ENCODE measurements at regions not wholly inside any gene's neighbourhood (a gene's known extent, or its start where the extent isn't known, plus 50 kb on each side); places are given as distances from the start of the nearest gene placed in this dataset.
A peak's percentile ranks its signal among the peaks of the same experiment; 100 is the strongest.
"Not testable (repeated sequence)": the region's sequence is repeated elsewhere in the genome, so short reads cannot be mapped to it uniquely, and the experiment has no call there.

DNA sequence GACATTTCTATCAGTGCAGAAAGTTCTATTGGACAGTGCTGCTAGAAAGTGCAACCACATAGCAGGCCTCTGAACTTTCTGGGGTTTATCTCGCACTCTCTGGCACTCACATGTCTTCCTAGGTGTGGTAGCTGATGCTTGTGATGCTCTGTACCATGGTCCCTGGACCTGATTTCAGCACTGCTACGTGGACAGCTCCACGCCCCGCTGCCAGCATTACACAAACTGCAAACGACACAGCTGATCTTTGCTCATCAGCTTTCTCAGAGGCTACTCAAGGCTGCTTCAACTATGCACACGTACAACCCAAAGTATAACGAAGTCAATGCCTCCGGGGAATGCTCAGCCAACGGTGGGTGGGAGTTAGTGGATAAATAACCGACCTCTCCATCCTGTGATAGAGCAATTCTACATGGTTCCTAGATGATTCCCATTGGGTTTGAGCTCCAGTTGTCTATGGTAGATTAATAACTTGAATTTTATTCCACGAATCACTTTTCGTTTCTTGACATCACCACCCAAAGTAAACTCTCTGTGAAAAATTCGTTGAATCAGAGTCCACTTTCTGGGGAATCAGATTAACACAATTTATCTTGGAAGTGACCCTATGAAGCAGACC is 302.5 kb downstream of the ACTR3B start:
- ATAC-seq (no peak), DNase-seq (peak; percentile 22)
- Mint-ChIP-seq H3K4me1 (ENCODE audit: low read depth) (no peaks in the 10 kb centered on the region), H3K27me3 (no peaks in the 10 kb centered on the region), H3K4me3 (no peak overlapping the region), H3K27ac (no peak overlapping the region), H3K9me3 (peaks cover 2% of the 10 kb centered on the region), H3K36me3 (ENCODE audit: low read depth) (no peaks in the 10 kb centered on the region)
- intact Hi-C loops (cut with micrococcal nuclease), result no loop called here
- TF ChIP-seq, protein P1, sequence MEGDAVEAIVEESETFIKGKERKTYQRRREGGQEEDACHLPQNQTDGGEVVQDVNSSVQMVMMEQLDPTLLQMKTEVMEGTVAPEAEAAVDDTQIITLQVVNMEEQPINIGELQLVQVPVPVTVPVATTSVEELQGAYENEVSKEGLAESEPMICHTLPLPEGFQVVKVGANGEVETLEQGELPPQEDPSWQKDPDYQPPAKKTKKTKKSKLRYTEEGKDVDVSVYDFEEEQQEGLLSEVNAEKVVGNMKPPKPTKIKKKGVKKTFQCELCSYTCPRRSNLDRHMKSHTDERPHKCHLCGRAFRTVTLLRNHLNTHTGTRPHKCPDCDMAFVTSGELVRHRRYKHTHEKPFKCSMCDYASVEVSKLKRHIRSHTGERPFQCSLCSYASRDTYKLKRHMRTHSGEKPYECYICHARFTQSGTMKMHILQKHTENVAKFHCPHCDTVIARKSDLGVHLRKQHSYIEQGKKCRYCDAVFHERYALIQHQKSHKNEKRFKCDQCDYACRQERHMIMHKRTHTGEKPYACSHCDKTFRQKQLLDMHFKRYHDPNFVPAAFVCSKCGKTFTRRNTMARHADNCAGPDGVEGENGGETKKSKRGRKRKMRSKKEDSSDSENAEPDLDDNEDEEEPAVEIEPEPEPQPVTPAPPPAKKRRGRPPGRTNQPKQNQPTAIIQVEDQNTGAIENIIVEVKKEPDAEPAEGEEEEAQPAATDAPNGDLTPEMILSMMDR (IDR thresholded peaks at IDR 0.05), result no peak
- ChIA-PET POLR2A (no interaction called here), CTCF (no interaction called here)

DNA sequence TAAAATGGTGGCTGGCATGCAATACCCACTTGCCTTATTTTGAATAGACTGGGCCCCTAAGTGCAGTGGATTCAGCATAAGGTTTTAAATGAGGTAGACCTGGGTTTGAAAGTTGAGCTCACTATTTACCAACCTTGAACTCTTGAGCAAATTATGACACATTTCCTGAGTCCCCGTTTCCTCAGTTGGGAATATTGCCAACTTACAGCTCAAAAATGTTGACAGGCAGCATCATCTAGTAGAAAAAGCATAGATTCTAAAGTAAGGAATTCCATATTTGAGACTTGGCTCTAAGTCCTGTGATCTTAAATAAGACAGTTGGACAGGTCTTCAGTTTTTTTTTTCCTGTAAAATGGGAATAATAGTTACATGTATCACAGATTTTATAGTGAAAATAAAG is 305.5 kb downstream of the ACTR3B start:
- intact Hi-C loops (cut with micrococcal nuclease), result no loop called here
- TF ChIP-seq, protein P1 (IDR thresholded peaks at IDR 0.05), result no peak
- no peaks in the 10 kb centered on the region for H3K4me1 Mint-ChIP-seq (ENCODE audit: low read depth)
- no peaks in the 10 kb centered on the region for H3K36me3 Mint-ChIP-seq (ENCODE audit: low read depth)
- no peak overlapping the region for H3K4me3 Mint-ChIP-seq
- H3K27me3 Mint-ChIP-seq, result no peaks in the 10 kb centered on the region
- ATAC-seq (no peak), DNase-seq (no peak)
- no peak overlapping the region for H3K27ac Mint-ChIP-seq
- ChIA-PET CTCF (no interaction called here), POLR2A (no interaction called here)
- peaks cover 2% of the 10 kb centered on the region for H3K9me3 Mint-ChIP-seq

DNA sequence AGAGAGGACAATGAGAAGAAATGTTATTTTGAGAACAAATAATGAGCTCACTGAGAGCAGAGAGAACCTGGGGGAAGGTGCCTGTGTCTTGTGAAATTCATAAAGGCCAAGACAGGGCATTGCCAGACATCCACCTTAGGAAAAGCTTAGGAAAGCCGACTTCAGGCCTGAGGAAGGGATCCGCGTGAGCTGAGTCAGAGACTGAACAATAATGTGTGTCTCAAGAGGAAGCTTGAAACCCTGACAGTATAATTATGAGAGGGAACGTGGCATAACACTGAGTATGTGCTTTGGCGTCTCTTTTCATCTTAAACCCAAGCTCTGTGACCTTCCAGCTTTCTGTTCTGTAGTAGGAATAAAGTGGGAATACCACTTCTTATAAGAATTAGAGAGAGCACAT is 307.2 kb downstream of the ACTR3B start:
- ChIA-PET POLR2A (no interaction called here), CTCF (no interaction called here)
- Mint-ChIP-seq H3K27me3 (no peaks in the 10 kb centered on the region), H3K9me3 (peaks cover 2% of the 10 kb centered on the region), H3K4me3 (no peak overlapping the region), H3K27ac (no peak overlapping the region), H3K36me3 (ENCODE audit: low read depth) (no peaks in the 10 kb centered on the region), H3K4me1 (ENCODE audit: low read depth) (no peaks in the 10 kb centered on the region)
- TF ChIP-seq, protein P1 (IDR thresholded peaks at IDR 0.05), result no peak
- intact Hi-C loops (cut with micrococcal nuclease), result no loop called here
- no peak for ATAC-seq
- DNase-seq, result no peak

DNA sequence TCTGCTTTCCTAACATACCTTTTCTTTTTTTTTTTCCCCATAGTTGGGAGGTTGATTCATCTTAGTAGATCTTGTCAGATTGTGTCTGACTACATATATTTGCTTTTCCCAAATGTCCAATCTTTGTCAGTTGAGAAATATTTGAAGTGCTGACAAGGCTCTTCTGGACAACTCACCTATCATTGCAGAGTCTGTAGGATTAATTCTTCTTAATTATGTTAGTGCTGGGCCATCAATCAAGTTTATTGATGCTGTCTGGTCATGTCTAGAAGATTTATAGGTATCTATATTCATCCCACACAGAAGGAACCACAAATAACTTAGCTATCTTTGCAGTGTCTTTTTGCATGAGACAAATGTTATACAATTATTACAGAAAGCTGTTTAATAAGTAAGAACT is 310.6 kb downstream of the ACTR3B start:
- CTCF ChIA-PET, result no interaction called here
- ATAC-seq (no peak), DNase-seq (no peak)
- TF ChIP-seq, protein P1 (IDR thresholded peaks at IDR 0.05), result no peak
- Mint-ChIP-seq H3K27ac (no peak overlapping the region), H3K4me1 (ENCODE audit: low read depth) (no peaks in the 10 kb centered on the region), H3K4me3 (no peak overlapping the region), H3K36me3 (ENCODE audit: low read depth) (no peaks in the 10 kb centered on the region), H3K27me3 (no peaks in the 10 kb centered on the region), H3K9me3 (no peaks in the 10 kb centered on the region)
- POLR2A ChIA-PET, result no interaction called here
- intact Hi-C loops (cut with micrococcal nuclease), result no loop called here

DNA sequence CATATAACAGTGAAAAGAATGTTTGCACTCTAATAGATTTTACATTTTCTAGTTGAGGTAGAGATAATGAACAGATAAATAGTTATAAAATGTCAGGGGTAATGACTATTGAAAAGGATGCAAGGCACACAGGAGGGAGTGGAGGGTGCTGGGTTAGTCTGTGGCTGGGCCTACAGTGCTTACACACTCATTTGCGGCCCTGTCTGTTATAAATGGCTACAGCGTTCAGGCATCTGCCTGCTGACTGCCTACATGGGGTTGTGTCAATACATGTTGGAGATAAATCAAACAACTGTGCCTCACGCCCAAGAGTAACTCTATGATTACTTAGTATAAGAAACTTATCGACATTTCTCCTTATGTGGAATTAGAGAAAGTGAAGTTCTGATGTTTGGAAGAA is 313.3 kb downstream of the ACTR3B start:
- no peak for DNase-seq
- POLR2A ChIA-PET, result no interaction called here
- TF ChIP-seq, protein P1 (IDR thresholded peaks at IDR 0.05), result no peak
- no peaks in the 10 kb centered on the region for H3K27me3 Mint-ChIP-seq
- H3K4me3 Mint-ChIP-seq, result no peak overlapping the region
- CTCF ChIA-PET, result no interaction called here
- H3K27ac Mint-ChIP-seq, result no peak overlapping the region
- H3K36me3 Mint-ChIP-seq (ENCODE audit: low read depth), result no peaks in the 10 kb centered on the region
- intact Hi-C loops (cut with micrococcal nuclease), result no loop called here
- no peak for ATAC-seq
- no peaks in the 10 kb centered on the region for H3K9me3 Mint-ChIP-seq
- H3K4me1 Mint-ChIP-seq (ENCODE audit: low read depth), result no peaks in the 10 kb centered on the region

DNA sequence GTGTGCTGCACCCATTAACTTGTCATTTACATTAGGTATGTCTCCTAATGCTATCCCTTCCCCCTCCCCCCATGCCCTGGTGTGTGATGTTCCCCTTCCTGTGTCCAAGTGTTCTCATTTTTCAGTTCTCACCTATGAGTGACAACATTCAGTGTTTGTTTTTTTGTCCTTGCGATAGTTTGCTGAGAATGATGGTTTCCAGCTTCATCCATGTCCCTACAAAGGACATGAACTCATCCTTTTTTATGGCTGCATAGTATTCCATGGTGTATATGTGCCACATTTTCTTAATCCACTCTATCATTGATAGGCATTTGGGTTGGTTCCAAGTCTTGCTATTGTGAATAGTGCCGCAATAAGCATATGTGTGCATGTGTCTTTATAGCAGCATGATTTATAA is 316.7 kb downstream of the ACTR3B start:
- DNase-seq; intact Hi-C loops (cut with micrococcal nuclease); H3K36me3 Mint-ChIP-seq (ENCODE audit: low read depth); H3K9me3 Mint-ChIP-seq; ATAC-seq; H3K4me3 Mint-ChIP-seq; H3K27me3 Mint-ChIP-seq; POLR2A ChIA-PET; H3K27ac Mint-ChIP-seq; CTCF ChIA-PET; H3K4me1 Mint-ChIP-seq (ENCODE audit: low read depth): not testable (repeated sequence)

Data from activated CD8-positive, alpha-beta T cell treated with anti-CD3 and anti-CD28 coated beads for 36 hours (primary cell).